ENCODE measurements at regions not wholly inside any gene's neighbourhood (a gene's known extent, or its start where the extent isn't known, plus 50 kb on each side); places are given as distances from the start of the nearest gene placed in this dataset.

DNA sequence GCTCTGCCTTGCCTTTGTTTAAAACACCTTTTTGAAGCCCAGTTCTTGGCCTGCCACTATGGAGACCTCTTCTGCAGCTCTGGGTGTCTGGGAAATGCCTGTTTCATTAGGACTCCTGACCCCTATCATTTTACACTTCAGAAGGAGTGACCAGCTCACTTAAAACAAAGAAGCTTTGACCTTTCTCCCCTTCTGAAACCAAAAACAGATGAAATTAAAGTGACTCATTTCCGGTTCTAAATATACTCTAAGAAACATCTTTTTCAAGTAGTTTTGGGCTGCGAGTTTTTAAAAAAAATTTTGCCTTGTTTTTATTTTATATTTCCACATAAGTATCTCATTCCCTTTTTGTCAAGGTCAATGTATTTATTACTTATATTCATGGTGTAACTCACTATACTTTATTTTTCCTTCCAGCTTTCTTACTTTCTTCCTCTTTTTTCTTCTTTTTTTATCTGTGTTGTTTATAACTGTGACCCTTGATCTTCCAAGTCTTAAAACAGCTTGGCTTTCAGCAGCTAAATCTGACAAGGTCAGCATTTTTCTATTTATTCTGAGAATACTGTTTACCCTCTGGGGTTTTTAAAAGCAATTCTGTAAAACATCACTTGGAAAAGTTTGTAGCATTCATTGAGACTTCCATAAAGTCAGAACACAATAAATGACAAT, 672.9 kb downstream of the NR2F1-AS1 start:
- no peaks in the 10 kb centered on the region for H3K36me3 ChIP-seq (ENCODE audit: control insufficient read depth in 1 of 2, insufficient read depth in 2 of 2, low read depth in 1 of 2, low read length in 2 of 2)
- no peaks in the 10 kb centered on the region for H3K79me1 ChIP-seq (replicated peaks; ENCODE audit: low read length, poor library complexity, severe bottlenecking)
- H2BK12ac ChIP-seq (ENCODE audit: low read length in 2 of 2) = no peak overlapping the region
- no peak overlapping the region for H4K8ac ChIP-seq (ENCODE audit: low read length)
- no peak overlapping the region for H3K4ac ChIP-seq (ENCODE audit: low read depth in 1 of 2, low read length in 2 of 2)
- H2BK5ac ChIP-seq (ENCODE audit: low read depth, low read length, poor library complexity, severe bottlenecking) = no peak overlapping the region
- no peak overlapping the region for H3K4me3 ChIP-seq (ENCODE audit: insufficient read depth in 1 of 2, low read depth in 1 of 2, low read length in 2 of 2)
- H3K4me2 ChIP-seq (ENCODE audit: low read length, poor library complexity, severe bottlenecking) = no peak overlapping the region
- no peaks in the 10 kb centered on the region for H3K9me3 ChIP-seq (ENCODE audit: control insufficient read depth, low read length)
- no peak overlapping the region for H2BK15ac ChIP-seq (ENCODE audit: low read depth, poor library complexity, severe bottlenecking)
- H2AK5ac ChIP-seq (ENCODE audit: low read length, severe bottlenecking) = no peak overlapping the region
- H3K18ac ChIP-seq (ENCODE audit: low read depth in 1 of 2, low read length in 2 of 2) = no peak overlapping the region
- peak; percentile 79 for DNase-seq
- H3K27ac ChIP-seq (ENCODE audit: low read length, poor library complexity, severe bottlenecking) = no peak overlapping the region
- no peak overlapping the region for H3K23ac ChIP-seq (ENCODE audit: low read length in 2 of 2)
- H3K9ac ChIP-seq (ENCODE audit: low read length) = peak overlapping the region; percentile 33
- no peak overlapping the region for H3K14ac ChIP-seq (ENCODE audit: low read length in 2 of 2)
- WGBS = no CpG with 5 or more reads among the region's 2 CpGs
- H2BK120ac ChIP-seq (ENCODE audit: low read depth, low read length) = no peak overlapping the region
- no peaks in the 10 kb centered on the region for H3K27me3 ChIP-seq (ENCODE audit: control insufficient read depth in 1 of 2, insufficient read depth in 1 of 2, low read length in 2 of 2)
- no peak overlapping the region for H2AFZ ChIP-seq (ENCODE audit: low read depth, low read length)
- H4K91ac ChIP-seq (ENCODE audit: low read length) = no peak overlapping the region
- peaks cover 1% of the 10 kb centered on the region for H3K4me1 ChIP-seq (ENCODE audit: control insufficient read depth, insufficient read depth, low read depth, low read length)

DNA sequence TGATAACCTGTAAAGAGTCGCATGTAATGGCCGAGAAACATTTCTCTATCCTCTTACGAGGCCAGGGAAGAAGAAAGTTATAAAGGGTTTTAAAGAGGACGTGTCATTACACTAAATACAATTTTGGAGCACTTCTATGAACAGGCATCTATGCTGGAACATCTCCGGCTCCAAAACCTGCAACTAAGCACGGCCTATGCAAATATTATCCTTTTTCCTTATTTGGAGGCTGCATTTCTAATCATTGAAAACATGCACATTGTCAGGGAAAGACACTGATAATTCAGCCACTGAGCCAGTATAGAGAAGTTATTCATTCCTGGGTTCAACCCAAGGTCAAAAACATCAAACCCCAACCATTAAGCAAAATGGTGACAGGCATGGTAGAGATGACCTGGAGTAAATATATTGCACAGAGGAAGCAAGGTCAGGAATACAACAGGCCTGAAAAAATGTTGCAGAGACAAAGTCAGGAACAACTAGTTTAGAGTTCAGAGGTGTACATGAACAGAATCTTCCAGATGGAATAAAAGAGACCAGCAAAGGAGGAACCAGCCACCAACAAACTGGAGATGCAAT, 674.1 kb downstream of the NR2F1-AS1 start:
- Histone ChIP-seq H3K27ac (ENCODE audit: low read length, poor library complexity, severe bottlenecking) (no peak overlapping the region), H3K27me3 (ENCODE audit: control insufficient read depth in 1 of 2, insufficient read depth in 1 of 2, low read length in 2 of 2) (no peaks in the 10 kb centered on the region), H2BK120ac (ENCODE audit: low read depth, low read length) (no peak overlapping the region), H3K18ac (ENCODE audit: low read depth in 1 of 2, low read length in 2 of 2) (no peak overlapping the region), H2AFZ (ENCODE audit: low read depth, low read length) (no peak overlapping the region), H3K9ac (ENCODE audit: low read length) (no peak overlapping the region), H2BK12ac (ENCODE audit: low read length in 2 of 2) (peak overlapping the region in 1 of 2 experiments; percentile 13), H3K36me3 (ENCODE audit: control insufficient read depth in 1 of 2, insufficient read depth in 2 of 2, low read depth in 1 of 2, low read length in 2 of 2) (no peaks in the 10 kb centered on the region), H3K79me1 (replicated peaks; ENCODE audit: low read length, poor library complexity, severe bottlenecking) (no peaks in the 10 kb centered on the region), H2AK5ac (ENCODE audit: low read length, severe bottlenecking) (no peak overlapping the region), H3K4me2 (ENCODE audit: low read length, poor library complexity, severe bottlenecking) (no peak overlapping the region), H3K4ac (ENCODE audit: low read depth in 1 of 2, low read length in 2 of 2) (no peak overlapping the region), H4K8ac (ENCODE audit: low read length) (no peak overlapping the region), H3K14ac (ENCODE audit: low read length in 2 of 2) (no peak overlapping the region), H3K4me1 (ENCODE audit: control insufficient read depth, insufficient read depth, low read depth, low read length) (peaks cover 1% of the 10 kb centered on the region), H2BK15ac (ENCODE audit: low read depth, poor library complexity, severe bottlenecking) (no peak overlapping the region), H3K23ac (ENCODE audit: low read length in 2 of 2) (no peak overlapping the region), H2BK5ac (ENCODE audit: low read depth, low read length, poor library complexity, severe bottlenecking) (no peak overlapping the region), H4K91ac (ENCODE audit: low read length) (no peak overlapping the region), H3K9me3 (ENCODE audit: control insufficient read depth, low read length) (no peaks in the 10 kb centered on the region), H3K4me3 (ENCODE audit: insufficient read depth in 1 of 2, low read depth in 1 of 2, low read length in 2 of 2) (no peak overlapping the region)
- no peak for DNase-seq
- 97% methylated on average over 6 of the region's 6 CpGs for whole genome bisulfite sequencing

DNA sequence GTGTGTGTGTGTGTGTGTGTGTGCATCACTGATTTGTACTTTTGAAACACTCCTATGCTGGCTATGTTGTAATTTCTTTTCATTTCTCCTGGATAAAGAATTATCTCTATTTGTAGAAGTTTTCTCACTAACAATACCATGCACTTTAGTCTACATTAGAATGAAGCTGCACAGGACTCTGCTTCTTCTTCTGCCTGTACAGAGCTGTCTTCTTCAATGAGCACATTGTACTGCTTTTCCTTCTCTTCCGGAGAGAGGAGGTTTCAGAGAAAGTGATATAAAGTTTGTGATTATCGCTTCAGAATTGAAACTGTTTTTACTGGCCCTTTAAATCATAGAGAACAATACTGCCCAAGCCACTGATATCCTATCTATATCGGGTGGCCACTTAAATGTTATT, 677.0 kb downstream of the NR2F1-AS1 start:
- WGBS = 100% methylated on average over 3 of the region's 3 CpGs

DNA sequence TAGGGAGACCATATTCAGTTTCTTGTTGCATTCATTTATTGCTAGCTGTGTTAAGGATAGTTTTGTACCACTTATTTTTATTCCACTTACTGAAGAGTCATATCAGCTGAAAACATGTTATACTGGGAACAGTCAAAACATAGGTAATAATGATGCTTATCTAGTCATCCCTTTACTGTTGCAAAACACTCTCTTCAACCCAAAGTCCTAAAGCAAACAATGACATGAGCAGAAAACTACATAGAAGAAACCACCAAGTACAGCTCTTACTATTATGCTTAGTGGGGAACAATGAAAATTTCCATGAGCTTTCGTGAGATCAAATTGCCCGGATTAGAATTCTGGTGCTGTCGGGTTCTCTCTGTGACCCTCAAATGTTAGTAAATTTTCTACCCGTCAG, 681.4 kb downstream of the NR2F1-AS1 start:
- no peak for DNase-seq
- Histone ChIP-seq H4K91ac (ENCODE audit: low read length) (no peak overlapping the region), H2AFZ (ENCODE audit: low read depth, low read length) (no peak overlapping the region), H3K27ac (ENCODE audit: low read length, poor library complexity, severe bottlenecking) (no peak overlapping the region), H3K4ac (ENCODE audit: low read depth in 1 of 2, low read length in 2 of 2) (no peak overlapping the region), H3K4me3 (ENCODE audit: insufficient read depth in 1 of 2, low read depth in 1 of 2, low read length in 2 of 2) (no peak overlapping the region), H2BK5ac (ENCODE audit: low read depth, low read length, poor library complexity, severe bottlenecking) (no peak overlapping the region), H3K9me3 (ENCODE audit: control insufficient read depth, low read length) (no peaks in the 10 kb centered on the region), H2AK5ac (ENCODE audit: low read length, severe bottlenecking) (no peak overlapping the region), H2BK120ac (ENCODE audit: low read depth, low read length) (no peak overlapping the region), H3K4me1 (ENCODE audit: control insufficient read depth, insufficient read depth, low read depth, low read length) (no peaks in the 10 kb centered on the region), H3K27me3 (ENCODE audit: control insufficient read depth in 1 of 2, insufficient read depth in 1 of 2, low read length in 2 of 2) (no peaks in the 10 kb centered on the region), H2BK15ac (ENCODE audit: low read depth, poor library complexity, severe bottlenecking) (no peak overlapping the region), H3K36me3 (ENCODE audit: control insufficient read depth in 1 of 2, insufficient read depth in 2 of 2, low read depth in 1 of 2, low read length in 2 of 2) (no peaks in the 10 kb centered on the region), H3K14ac (ENCODE audit: low read length in 2 of 2) (no peak overlapping the region), H2BK12ac (ENCODE audit: low read length in 2 of 2) (no peak overlapping the region), H3K23ac (ENCODE audit: low read length in 2 of 2) (no peak overlapping the region), H3K18ac (ENCODE audit: low read depth in 1 of 2, low read length in 2 of 2) (no peak overlapping the region), H4K8ac (ENCODE audit: low read length) (no peak overlapping the region), H3K9ac (ENCODE audit: low read length) (no peak overlapping the region), H3K79me1 (replicated peaks; ENCODE audit: low read length, poor library complexity, severe bottlenecking) (no peaks in the 10 kb centered on the region), H3K4me2 (ENCODE audit: low read length, poor library complexity, severe bottlenecking) (no peak overlapping the region)
- 64% methylated on average over 3 of the region's 4 CpGs for WGBS

More for the DNA sequence above, 677.0 kb downstream of the NR2F1-AS1 start:
- Histone ChIP-seq H3K23ac (ENCODE audit: low read length in 2 of 2) (no peak overlapping the region), H3K27me3 (ENCODE audit: control insufficient read depth in 1 of 2, insufficient read depth in 1 of 2, low read length in 2 of 2) (no peaks in the 10 kb centered on the region), H3K79me1 (replicated peaks; ENCODE audit: low read length, poor library complexity, severe bottlenecking) (no peaks in the 10 kb centered on the region), H3K14ac (ENCODE audit: low read length in 2 of 2) (no peak overlapping the region), H2BK5ac (ENCODE audit: low read depth, low read length, poor library complexity, severe bottlenecking) (no peak overlapping the region), H2AFZ (ENCODE audit: low read depth, low read length) (no peak overlapping the region), H4K8ac (ENCODE audit: low read length) (no peak overlapping the region), H2BK120ac (ENCODE audit: low read depth, low read length) (no peak overlapping the region), H2BK15ac (ENCODE audit: low read depth, poor library complexity, severe bottlenecking) (no peak overlapping the region), H3K4me1 (ENCODE audit: control insufficient read depth, insufficient read depth, low read depth, low read length) (no peaks in the 10 kb centered on the region), H3K27ac (ENCODE audit: low read length, poor library complexity, severe bottlenecking) (no peak overlapping the region), H4K91ac (ENCODE audit: low read length) (no peak overlapping the region), H2BK12ac (ENCODE audit: low read length in 2 of 2) (no peak overlapping the region), H3K9ac (ENCODE audit: low read length) (peak overlapping the region; percentile 14), H3K4me2 (ENCODE audit: low read length, poor library complexity, severe bottlenecking) (no peak overlapping the region), H3K18ac (ENCODE audit: low read depth in 1 of 2, low read length in 2 of 2) (no peak overlapping the region), H3K9me3 (ENCODE audit: control insufficient read depth, low read length) (no peaks in the 10 kb centered on the region), H3K4me3 (ENCODE audit: insufficient read depth in 1 of 2, low read depth in 1 of 2, low read length in 2 of 2) (no peak overlapping the region), H2AK5ac (ENCODE audit: low read length, severe bottlenecking) (no peak overlapping the region), H3K36me3 (ENCODE audit: control insufficient read depth in 1 of 2, insufficient read depth in 2 of 2, low read depth in 1 of 2, low read length in 2 of 2) (no peaks in the 10 kb centered on the region), H3K4ac (ENCODE audit: low read depth in 1 of 2, low read length in 2 of 2) (no peak overlapping the region)
- DNase-seq = no peak
